ENCODE measurements at regions not wholly inside any gene's neighbourhood (a gene's known extent, or its start where the extent isn't known, plus 50 kb on each side); places are given as distances from the start of the nearest gene placed in this dataset.

DNA sequence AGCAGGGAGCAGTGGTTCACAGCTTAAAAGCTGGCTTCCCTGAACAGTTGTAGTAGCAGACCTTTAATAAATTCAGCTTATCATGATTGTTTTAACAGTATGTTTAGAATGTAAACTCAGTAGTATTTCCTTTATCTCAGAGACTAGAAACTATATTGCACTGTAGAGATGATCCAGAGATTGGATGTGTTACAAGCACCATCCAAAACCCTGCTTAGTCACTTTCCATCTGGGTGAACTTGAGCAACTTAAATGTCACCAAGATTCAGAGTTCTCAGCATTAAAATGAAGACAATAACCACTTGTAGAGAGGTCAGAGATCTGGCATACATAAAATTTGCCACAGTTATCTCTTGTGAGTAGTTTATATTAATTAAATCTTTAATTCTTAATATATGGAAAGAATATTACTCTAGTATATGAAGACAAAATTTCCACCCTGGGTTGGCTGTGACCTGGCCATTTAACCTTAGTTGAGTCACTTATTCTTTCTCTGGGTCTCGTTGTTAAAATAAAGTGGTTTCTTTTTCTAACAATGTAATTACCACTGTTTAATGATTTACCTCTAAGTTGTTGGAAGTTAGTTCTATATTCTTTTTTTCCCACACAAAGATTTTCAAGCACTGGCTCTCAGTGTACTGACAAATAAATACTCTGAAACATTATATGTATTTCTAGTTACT lies 239.2 kb upstream of the FKBP1C start:
- Histone ChIP-seq H3K4me1 (no peaks in the 10 kb centered on the region), H3K27me3 (no peaks in the 10 kb centered on the region), H3K36me3 (no peaks in the 10 kb centered on the region), H3K4me3 (no peak overlapping the region), H3K27ac (no peak overlapping the region), H3K9me3 (no peaks in the 10 kb centered on the region)
- WGBS, 2 donors, result 26 to 27% methylated on average over 1 of the region's 1 CpG
- DNase-seq, result no peak
- TF ChIP-seq POLR2A (IDR thresholded peaks at IDR 0.05), result no peak
- TF ChIP-seq, protein P1, sequence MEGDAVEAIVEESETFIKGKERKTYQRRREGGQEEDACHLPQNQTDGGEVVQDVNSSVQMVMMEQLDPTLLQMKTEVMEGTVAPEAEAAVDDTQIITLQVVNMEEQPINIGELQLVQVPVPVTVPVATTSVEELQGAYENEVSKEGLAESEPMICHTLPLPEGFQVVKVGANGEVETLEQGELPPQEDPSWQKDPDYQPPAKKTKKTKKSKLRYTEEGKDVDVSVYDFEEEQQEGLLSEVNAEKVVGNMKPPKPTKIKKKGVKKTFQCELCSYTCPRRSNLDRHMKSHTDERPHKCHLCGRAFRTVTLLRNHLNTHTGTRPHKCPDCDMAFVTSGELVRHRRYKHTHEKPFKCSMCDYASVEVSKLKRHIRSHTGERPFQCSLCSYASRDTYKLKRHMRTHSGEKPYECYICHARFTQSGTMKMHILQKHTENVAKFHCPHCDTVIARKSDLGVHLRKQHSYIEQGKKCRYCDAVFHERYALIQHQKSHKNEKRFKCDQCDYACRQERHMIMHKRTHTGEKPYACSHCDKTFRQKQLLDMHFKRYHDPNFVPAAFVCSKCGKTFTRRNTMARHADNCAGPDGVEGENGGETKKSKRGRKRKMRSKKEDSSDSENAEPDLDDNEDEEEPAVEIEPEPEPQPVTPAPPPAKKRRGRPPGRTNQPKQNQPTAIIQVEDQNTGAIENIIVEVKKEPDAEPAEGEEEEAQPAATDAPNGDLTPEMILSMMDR (IDR thresholded peaks at IDR 0.05), result no peak
- intact Hi-C loops (cut with DNase I), result no loop called here

DNA sequence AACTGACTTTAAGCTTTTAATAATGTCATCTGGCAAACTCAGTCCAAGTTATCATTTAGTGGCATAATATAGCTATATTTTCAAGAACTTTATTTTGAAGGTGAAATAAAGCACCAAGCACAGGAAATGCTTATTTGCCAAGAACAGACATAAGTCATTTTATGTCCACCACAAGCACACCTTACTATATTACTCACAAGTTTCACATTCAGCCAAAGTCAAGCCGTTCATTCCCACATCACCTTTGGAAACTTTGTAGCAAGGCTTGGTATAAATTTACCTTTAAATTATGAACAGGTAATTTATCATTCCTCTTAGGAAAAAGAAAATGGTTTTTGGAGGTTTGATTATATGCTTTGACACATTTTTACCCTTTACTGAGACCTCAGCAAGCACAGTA lies 236.8 kb upstream of the FKBP1C start:
- Histone ChIP-seq H3K36me3 (no peaks in the 10 kb centered on the region), H3K4me3 (no peak overlapping the region), H3K9me3 (no peaks in the 10 kb centered on the region), H3K4me1 (no peaks in the 10 kb centered on the region), H3K27me3 (no peaks in the 10 kb centered on the region), H3K27ac (no peak overlapping the region)
- no peak for DNase-seq
- WGBS, 2 donors, result 71 to 74% methylated on average over 1 of the region's 1 CpG
- TF ChIP-seq, protein P1 (IDR thresholded peaks at IDR 0.05), result no peak
- no peak for TF ChIP-seq POLR2A (IDR thresholded peaks at IDR 0.05)
- intact Hi-C loops (cut with DNase I), result no loop called here

DNA sequence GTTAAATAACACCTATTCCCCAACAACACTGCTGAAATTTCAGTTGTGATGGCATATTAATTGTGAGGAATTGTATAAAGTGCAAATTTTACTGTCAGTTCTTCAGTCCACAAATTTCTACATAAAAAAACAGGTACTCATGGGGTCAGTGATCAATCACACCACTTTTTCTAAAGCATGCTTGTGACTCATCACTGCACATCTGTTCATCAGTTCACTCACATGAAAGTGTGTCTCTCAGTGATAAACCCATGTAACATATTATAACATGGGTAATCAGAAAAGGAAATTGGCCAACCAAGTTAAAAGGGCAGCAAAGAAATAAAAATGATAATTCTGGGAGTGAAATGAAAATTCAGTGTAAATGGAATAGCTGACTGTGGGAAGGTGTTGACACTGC lies 234.7 kb upstream of the FKBP1C start:
- no peak for DNase-seq
- intact Hi-C loops (cut with DNase I), result no loop called here
- no peaks in the 10 kb centered on the region for H3K36me3 ChIP-seq
- TF ChIP-seq, protein P1 (IDR thresholded peaks at IDR 0.05), result no peak
- no peak for TF ChIP-seq POLR2A (IDR thresholded peaks at IDR 0.05)
- H3K27me3 ChIP-seq, result no peaks in the 10 kb centered on the region
- no peak overlapping the region for H3K4me3 ChIP-seq
- no peaks in the 10 kb centered on the region for H3K9me3 ChIP-seq
- H3K4me1 ChIP-seq, result no peaks in the 10 kb centered on the region
- no peak overlapping the region for H3K27ac ChIP-seq

DNA sequence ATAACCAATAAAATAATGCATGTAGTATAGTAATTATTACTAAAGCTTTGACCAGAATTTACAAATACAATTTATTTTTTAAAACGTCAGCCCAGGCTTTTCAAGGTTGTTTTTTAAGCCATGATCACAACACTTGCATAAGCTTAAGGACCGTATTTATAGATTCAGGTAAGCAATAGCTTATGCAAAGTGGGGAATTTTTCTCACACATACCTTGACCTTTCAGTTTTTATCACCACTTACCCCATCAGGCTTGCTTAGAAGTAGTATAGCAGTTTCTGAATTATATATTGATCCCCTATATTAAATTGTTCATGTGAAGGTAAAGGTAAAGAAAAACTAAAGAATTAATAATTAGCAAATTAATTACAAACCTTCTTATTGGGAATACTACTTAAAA lies 232.3 kb upstream of the FKBP1C start:
- DNase-seq, result no peak
- intact Hi-C loops (cut with DNase I), result no loop called here
- H3K4me3 ChIP-seq, result no peak overlapping the region
- H3K4me1 ChIP-seq, result no peaks in the 10 kb centered on the region
- H3K36me3 ChIP-seq, result no peaks in the 10 kb centered on the region
- no peak overlapping the region for H3K27ac ChIP-seq
- no peaks in the 10 kb centered on the region for H3K9me3 ChIP-seq
- 74 to 76% methylated on average over 2 of the region's 2 CpGs for WGBS, 2 donors
- TF ChIP-seq, protein P1 (IDR thresholded peaks at IDR 0.05), result no peak
- TF ChIP-seq POLR2A (IDR thresholded peaks at IDR 0.05), result no peak
- H3K27me3 ChIP-seq, result no peaks in the 10 kb centered on the region

DNA sequence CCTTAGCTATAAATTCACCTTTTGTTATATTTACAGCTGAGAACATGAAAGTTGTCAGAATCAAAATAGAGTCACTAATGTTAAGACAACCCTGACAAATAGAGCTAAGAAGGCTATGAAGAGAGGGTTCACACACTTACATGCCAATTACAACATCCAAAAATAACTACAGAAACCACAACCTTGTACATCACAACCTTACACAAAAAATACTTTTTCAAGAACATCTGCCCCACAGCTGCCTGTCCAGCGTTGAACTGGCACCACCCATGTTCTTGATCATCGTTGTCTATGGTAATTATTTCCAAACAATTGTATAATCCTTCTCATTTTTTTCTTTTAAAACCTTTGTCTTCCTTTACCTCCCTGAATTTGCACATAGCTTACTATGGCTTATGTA lies 231.2 kb upstream of the FKBP1C start:
- Histone ChIP-seq H3K27ac (no peak overlapping the region), H3K4me3 (no peak overlapping the region), H3K4me1 (no peaks in the 10 kb centered on the region), H3K27me3 (no peaks in the 10 kb centered on the region), H3K9me3 (no peaks in the 10 kb centered on the region), H3K36me3 (no peaks in the 10 kb centered on the region)
- WGBS, 2 donors, result 28 to 45% methylated on average over 2 of the region's 2 CpGs
- no peak for DNase-seq
- TF ChIP-seq, protein P1 (IDR thresholded peaks at IDR 0.05), result no peak
- TF ChIP-seq POLR2A (IDR thresholded peaks at IDR 0.05), result no peak
- intact Hi-C loops (cut with DNase I), result no loop called here

All from esophagus squamous epithelium (tissue), 5 donors.